GM18861 (cell line): ENCODE measurements at regions not wholly inside any gene's neighbourhood (a gene's known extent, or its start where the extent isn't known, plus 50 kb on each side); places are given as distances from the start of the nearest gene placed in this dataset.
A peak's percentile ranks its signal among the peaks of the same experiment; 100 is the strongest.
"Not testable (repeated sequence)": the region's sequence is repeated elsewhere in the genome, so short reads cannot be mapped to it uniquely, and the experiment has no call there.

ENCODE experiments used
- ATAC-seq: cut with Tn5 transposase; IDR thresholded peaks from one replicate; pipeline ENCODE4 v1.9.1; 2021; ENCODE audit not compliant: unreplicated experiment

DNA sequence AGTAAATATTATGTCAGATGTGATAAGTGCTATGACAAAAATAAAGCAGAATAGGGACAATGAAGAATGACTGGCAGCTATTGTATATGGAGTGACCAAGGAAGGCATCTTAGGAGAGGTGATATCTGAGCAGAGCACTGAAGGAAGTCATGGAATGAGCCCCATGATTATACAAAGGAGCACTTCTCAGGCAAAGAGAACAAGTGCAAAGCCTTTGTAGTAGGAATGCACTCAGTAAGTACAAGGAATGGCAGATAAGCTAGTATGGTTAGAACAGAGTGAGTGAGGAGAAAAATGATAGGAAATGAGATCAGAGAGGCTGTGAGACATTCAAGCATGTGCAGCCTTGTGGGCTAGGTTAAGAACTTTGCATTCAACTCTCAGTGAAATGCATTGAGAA, 214.8 kb downstream of the LURAP1L start:
- no peak for ATAC-seq

DNA sequence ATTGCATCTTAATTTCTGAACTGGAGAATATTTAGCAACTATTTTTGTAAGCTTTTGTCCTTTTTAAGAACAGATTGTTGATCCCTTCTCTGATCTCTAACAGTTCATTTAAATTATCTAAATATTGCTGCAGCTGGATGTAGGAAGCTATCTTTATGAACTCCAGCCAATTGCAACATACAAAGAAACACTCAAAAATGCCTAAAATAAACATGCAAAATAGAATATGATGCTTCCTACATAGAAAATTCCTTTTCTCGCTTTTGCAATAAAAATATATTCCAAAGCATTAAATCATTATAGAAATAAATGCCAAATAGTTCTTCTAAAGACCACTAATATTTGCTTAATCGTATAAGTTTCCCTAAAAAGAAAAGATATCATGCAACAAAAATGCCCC, 218.6 kb downstream of the LURAP1L start:
- no peak for ATAC-seq

GRCh38 chr9:12997009-12997408, 222.2 kb downstream of the LURAP1L start:
- ATAC-seq, result no peak

DNA sequence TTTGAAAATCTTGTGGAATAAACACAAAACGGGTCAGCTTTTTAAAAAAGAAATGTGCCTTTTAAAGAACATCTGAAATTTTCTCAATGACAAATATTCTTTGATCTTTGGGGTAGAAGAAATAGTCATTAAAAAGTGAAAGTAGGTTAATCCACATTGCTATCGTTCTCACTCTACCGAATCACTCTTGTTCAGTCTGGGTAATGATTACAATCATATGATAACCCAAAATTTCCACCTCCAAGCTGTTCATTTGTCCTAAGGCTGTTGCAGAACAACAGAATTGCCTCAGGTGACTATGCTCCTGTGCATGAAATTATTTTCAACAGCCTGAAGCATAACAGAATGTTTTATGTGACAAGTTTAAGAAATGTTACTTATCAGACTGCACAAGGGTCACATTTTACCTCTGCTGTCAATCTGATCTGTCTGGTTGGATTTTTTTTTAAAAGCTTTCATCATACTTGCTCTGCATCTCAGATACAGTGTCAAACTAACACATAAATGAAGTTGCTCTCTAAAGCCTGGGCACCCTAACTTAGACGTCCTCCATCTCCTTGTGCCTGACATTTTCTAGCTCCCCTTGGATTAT, 227.3 kb downstream of the LURAP1L start:
- ATAC-seq, result no peak

DNA sequence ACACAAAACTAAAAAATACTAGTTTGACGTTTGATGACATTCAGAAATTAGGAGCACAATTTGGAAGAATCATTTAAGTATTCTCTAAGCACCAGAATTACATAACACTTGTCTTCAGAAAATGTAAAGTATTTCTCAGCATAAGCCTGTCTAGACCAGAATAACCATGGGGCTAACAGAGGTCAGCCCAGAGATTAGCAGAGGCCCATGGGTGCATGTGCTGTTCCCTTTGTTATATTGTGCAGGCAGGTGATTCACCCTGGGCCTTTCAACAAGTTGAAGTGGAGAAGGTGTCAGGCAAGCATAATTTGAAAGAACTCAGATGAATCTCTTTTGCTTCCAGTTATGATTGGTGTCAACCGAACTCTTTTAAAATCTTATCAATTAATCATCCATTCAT, 227.9 kb downstream of the LURAP1L start:
- ATAC-seq, result no peak

DNA sequence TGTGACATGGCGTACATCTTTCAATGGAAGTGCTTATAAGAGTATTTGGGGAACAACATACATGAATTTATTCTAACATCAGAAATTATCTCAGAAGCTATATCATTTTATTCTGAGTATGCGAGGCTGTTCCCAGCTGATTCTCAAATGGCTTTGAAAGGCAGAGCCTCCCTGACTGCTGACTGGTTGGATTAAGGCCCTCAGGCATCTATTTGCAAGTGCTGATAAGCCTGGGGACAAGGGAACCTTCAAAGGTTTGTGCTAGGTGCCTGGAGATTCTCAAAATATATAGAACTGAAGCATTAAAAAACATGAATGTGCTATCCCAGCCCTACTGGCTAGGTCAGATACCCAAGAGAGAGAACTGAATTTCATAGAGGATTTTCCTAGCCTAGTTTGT, 235.1 kb downstream of the LURAP1L start:
- no peak for ATAC-seq

DNA sequence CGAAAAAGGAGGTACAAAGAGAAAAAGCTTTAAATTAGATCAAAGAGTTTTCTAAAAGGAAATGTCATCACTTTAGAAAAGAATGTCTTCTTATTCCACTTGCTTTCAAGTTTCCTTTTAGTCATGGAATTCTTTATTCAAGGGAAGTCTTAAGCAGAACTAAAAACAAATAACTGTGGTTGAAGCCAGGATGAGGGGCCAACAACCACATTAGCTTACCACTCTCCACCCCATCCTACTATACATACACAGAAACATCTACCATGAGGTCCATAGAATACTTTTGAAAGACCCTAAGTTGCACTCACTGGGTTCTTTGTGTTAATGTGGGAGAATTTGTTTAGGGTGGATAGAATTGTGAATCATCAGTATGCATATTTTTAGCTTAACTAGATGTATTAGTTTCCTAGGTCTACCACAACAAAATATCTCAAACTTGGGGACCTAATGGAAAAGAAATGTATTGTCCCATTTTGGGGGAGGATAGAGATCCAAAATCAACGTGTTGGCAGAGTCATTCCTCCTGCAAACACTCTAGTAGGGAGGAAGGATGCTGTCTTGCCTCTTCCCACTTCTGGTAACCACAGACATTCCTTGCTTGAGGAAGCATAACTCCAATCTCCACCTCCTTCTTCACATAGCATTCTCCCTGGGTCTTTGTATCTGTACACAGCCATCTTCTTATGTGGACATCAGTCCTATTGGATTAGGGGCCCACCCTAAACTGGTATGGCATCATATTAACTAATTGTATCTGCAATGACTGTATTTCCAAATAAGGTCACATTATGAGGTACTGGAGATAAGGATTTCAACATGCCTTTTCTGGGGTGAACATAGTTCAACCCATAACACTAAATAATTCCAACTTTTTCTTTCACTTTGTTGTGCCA, 239.4 kb downstream of the LURAP1L start:
- ATAC-seq, result no peak

DNA sequence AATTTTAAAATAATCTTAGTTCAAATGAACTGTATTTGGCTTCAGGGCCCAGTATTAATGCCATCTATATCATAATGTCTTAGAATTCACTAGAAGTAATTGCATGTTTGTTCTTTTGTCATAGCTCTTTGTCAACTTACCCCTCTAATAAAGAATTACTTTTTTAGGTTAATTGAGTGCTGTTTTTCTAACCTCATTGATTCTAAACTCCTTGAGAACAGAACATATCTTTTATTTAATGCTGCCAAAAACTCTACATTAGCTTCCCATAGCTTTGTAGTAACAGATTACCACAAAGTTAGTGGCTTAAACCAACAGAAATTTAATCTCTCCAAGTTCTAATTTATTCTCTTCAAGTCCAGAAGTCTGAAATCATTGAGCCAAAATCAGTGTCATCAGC, 242.4 kb downstream of the LURAP1L start:
- ATAC-seq, result no peak

DNA sequence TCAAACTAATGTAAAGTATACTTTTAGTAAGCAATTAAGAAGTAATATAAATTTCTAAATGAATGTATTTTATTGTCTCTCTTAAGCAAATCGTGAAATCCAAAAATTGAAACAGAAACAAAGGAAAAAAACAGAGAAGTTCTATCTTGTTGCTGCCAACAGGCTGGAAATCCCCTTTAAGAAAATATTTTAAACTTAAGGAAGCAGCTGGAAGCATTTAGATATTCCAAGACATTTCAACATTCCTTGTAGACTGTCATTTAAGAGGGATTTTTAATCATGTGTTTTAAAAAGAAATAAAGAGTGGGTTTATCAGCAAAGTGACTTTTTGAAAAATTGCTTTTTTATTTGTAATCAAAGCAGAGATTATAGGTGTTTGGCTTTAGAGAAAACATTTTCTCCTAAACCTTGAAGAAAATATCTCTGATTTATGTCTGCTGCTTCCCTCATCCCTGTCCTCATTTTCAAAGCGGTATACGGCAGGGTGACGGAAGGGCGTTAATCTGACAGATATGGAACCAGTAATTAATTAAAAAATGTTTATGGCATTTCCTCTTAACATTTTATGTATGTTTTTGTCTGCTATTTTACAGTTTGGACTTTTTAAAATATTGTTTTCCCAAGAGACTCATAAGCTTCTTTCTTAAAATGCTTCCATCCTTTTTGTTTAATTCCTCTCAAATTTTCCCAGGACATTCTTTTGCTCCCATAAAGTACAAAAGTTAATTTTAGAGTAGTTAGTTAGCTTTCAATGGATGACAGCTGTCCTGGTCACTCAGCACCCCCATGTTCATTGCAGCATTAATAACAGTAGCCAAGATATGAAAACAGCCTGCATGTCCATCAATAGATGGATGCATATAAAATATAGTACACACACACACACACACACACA, 245.6 kb downstream of the LURAP1L start:
- ATAC-seq, result no peak

DNA sequence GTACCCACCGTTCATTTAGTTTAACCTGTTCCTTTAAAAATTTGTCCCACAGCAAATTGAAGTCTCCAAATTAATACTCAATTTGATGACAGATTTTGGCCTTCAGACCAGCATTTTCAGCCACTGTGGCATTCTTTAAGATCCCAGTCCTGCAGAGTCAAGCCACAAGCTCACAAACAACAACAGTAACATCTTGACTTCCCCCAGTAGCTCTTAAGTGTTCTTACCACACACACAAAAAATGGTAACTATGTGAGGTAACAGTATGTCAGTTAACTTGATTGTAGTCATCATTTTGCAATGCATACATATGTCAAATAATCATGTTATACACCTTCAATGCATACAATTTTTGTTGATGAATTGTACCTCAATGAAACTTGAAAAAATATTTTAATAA, 247.9 kb downstream of the LURAP1L start:
- ATAC-seq, result no peak

- ATAC-seq, result no peak
Measured at GRCh38 chr9:13023498-13023897, 248.7 kb downstream of the LURAP1L start.

- no peak for ATAC-seq
Measured at GRCh38 chr9:13026956-13027355, 252.1 kb downstream of the LURAP1L start.

DNA sequence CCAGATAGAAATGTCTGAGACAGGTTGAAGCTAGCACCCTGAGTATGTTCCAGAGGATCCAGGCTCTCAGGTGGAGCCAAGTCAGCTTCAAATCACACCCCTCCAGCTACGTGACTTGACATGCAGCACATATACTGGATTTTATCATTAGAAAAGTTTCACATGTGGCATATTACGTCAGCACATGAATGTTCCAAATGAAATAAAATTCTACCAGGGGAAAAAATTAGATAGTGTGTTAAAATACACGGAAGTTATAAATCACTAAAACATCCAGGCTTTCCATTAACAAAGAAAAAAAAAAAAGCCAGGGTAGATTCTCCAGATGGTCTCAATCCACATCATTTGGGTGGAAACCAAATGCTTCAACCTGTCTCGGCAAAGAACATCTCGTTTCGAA, 251.6 kb downstream of the MPDZ start:
- ATAC-seq, result no peak

- no peak for ATAC-seq
Measured at GRCh38 chr9:13032585-13032984, 246.9 kb downstream of the MPDZ start.

GRCh38 chr9:13033959-13034693, 245.4 kb downstream of the MPDZ start:
- ATAC-seq, result peak; percentile 62

GRCh38 chr9:13034694-13035002, 244.8 kb downstream of the MPDZ start:
- no peak for ATAC-seq

GRCh38 chr9:13035822-13036221, 243.7 kb downstream of the MPDZ start:
- no peak for ATAC-seq

DNA sequence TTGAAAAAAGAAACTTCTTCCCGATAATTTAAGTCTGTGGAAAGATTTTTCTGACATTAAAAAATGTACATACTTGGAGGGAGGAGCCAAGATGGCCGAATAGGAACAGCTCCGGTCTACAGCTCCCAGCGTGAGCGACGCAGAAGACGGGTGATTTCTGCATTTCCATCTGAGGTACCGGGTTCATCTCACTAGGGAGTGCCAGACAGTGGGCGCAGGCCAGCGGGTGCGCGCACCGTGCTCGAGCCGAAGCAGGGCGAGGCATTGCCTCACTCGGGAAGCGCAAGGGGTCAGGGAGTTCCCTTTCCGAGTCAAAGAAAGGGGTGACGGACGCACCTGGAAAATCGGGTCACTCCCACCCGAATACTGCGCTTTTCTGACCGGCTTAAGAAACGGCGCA, 241.7 kb downstream of the MPDZ start:
- not testable (repeated sequence) for ATAC-seq

DNA sequence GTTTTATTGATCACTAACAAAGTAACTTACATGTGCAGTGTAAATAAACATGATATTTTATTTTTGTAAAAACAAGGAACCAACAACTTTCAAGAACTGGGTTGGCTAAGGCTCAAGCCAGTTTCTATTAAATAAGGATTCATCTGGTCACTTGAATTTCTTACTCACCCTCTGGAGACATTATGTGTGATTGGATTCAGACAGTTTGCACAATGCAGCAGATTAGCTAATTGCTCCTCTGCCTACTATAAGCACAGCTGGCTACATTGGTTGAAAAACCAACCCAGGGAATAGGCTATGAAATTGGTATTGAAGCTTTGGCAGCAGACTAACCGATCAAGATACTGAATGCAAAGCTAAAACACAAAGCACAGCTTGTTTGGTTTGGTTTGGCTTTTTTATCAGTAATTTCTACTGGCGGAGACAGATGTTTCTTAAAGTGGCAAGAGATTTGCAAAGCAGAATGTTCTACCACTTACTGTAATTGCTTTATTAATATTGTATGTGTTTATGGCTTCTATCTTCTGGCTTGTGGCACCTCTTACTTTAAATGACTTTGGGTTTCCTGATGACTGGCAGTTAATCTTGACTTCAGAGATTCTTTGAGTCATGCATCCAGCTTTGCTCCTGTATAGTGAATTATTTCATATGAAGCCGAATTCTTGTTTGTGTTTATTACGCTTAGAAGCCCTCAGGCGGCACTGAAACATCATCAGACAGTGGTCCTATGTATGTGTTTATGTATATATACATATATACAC, 231.5 kb downstream of the MPDZ start:
- ATAC-seq, result no peak

DNA sequence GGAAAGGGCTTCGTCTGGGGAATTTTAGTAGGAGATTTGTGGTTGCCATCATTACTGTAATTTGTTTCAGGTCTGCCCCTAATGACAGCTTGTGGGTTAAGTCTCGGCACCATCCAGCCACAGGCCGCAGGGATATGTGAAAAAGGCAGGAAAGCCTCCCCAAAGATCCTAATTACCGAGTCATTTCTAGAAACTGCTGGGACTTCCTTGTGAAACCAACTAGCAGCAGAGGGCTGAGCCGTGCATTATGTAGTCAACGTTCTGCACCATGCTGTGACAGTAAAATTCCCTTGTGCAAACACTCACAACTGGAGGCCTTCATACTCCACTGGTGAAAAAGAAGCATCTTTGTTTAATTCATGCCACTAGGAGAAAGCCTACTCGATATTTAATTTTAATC, 230.3 kb downstream of the MPDZ start:
- no peak for ATAC-seq
